A172 (cell line): ENCODE measurements at regions not wholly inside any gene's neighbourhood (a gene's known extent, or its start where the extent isn't known, plus 50 kb on each side); places are given as distances from the start of the nearest gene placed in this dataset.
"Not testable (repeated sequence)": the region's sequence is repeated elsewhere in the genome, so short reads cannot be mapped to it uniquely, and the experiment has no call there.

Experiments
- DNase-seq: peaks from one replicate; pipeline ENCODE4 v3.0.0-alpha.2; 2015; ENCODE audit warnings: low spot score

DNA sequence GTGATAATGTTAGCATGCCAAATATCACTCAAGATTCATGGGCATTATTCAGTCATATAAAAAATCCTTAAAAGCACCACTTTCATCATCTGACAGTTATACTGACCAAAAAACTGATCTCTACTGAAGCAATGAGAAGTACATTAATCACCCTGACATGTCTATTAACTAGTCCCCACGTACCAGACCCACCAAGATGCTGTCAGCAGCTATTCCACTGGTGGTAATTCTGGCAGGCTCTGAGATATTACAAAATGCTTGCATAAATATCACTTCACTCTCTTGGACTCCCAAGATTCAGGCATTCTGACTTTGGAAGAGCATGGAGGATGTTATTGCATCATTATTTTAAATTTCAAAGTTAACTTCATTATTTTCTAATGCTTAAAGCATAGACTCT lies 717.0 kb downstream of the DNAH5 start:
- no peak for DNase-seq

DNA sequence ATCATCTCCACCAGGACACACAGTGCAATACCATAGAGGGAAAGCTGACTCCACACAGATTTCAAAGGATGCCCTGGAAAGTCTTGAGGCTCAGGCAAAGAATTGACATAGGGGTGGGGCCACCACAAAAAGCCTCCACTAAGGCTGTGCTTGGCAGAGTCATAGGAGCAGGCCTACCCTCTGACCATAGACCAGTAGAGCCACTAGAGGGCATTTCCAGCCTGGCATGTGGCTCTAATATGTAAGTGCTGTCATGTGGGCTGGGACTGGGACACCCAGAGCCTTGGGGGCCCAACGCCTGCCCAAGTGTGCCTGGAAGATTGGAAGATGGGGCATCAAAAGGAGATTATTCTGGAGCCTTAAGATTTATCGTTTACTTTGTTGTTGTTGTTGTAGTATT lies 726.0 kb downstream of the DNAH5 start:
- peak; percentile 31 for DNase-seq

DNA sequence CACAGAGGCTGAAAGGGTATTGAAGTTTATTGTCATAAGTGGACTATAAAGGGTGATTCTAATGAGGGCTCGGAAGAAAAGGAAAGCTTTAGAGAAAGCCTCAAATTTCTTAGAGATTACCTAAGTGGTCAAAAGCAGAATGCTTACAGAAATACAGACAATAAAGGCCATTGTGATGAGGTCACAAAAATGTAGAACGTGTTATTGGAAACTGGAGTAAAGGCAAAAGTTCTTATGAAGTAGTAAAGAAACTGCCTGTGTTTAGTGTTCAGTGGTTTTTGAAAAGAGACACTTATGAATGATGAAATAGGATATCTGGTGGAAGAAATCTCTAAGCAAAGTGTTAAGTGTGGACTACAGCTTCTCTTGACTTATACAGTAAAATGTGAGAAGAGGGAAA lies 726.9 kb downstream of the DNAH5 start:
- DNase-seq: no peak

DNA sequence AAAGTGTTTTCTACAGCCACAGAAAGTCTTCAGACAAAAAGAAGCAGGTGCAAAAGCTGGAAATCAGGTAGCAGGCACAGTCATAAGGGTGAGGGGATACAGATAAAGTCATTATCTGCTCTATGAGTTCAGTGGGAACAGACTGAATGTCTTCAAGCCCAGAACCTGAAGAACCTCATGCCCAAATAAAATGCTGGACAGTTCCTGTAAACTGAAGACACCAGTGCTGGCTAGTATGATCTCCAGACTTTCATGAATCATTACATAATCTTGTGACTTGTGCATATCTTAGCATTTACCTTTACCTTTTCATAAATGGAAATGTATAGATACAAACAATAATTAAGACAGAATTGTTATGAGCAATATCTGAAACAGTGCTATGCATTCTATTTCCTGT lies 728.7 kb downstream of the DNAH5 start:
- no peak for DNase-seq

DNA sequence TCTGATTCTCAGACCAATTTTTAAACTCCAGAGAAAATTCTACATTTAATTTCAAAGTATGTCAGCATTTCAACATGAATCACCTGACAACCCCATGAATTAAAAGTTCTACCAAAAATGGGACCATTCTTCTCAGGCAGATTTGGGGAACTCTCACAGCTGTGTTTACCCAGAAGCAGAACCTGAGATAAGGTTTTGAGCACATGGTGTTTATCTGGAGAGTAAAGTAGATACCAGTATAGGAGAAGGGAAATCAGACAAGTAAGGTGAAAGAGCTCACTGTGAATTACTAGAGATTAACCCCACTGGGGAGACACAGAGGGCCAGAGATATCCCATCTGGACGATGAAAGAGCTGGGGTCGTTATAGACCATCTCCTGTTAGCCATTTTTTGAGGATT lies 729.1 kb downstream of the DNAH5 start:
- no peak for DNase-seq

GRCh38 chr5:13214182-13214581 lies 730.3 kb downstream of the DNAH5 start:
- DNase-seq: no peak

DNA sequence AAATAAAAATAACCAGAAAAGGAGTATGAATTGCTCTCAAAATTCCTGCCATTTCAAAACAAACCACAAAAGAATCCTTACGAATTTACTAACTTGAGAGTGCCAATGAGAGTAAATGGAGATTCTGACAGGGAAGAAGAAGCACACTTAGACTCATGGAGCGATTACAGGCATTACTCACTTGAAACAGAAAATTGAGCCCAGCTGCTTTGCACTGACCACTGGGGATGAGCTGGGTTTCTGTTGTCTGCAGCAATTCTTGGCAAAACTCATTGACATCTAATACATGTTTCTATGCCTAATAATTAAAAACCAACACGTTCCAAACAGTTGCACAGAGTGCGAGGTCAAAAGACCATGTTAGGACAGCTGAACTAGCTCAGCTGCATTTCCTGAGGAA lies 731.6 kb downstream of the DNAH5 start:
- no peak for DNase-seq

DNA sequence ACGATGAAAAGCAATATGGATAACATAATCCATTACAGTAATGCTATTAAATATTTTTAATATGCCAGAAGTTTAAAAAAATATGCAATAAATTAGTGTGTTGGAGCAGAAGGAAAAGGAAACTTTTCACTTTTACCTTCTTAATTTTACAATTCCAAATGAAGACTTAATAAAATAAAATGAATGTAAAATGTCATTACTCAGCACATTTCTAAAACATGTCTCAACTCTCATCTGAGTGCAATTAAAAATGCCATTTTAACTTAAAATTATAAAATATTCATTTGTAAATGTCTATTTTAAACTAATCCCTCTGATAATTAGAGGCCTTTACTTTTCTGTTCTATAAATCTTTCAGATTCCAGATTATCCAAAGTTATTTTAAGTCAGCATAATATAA lies 733.4 kb downstream of the DNAH5 start:
- DNase-seq: no peak

- no peak for DNase-seq
Observed at GRCh38 chr5:13207112-13207511, 737.4 kb downstream of the DNAH5 start.

GRCh38 chr5:13201022-13201421 lies 743.5 kb downstream of the DNAH5 start:
- no peak for DNase-seq

DNA sequence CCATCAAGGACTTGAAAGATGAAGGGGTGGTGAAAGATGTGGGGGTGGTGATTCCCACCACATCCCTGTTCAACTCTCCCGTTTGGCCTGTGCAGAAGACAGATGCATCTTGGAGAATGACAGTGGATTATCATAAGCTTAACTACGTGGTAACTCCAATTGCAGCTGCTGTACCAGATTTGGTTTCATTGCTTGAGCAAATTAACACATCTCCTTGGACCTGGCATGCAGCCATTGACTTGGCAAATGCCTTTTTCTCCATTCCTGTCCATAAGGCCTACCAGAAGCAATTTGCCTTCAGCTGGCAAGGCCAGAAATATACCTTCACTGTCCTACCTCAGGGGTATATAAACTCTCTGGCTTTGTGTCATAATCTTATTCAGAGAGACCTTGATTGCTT lies 746.3 kb downstream of the DNAH5 start:
- DNase-seq: not testable (repeated sequence)

- no peak for DNase-seq
Observed at GRCh38 chr5:13189532-13189931, 755.0 kb downstream of the DNAH5 start.

DNA sequence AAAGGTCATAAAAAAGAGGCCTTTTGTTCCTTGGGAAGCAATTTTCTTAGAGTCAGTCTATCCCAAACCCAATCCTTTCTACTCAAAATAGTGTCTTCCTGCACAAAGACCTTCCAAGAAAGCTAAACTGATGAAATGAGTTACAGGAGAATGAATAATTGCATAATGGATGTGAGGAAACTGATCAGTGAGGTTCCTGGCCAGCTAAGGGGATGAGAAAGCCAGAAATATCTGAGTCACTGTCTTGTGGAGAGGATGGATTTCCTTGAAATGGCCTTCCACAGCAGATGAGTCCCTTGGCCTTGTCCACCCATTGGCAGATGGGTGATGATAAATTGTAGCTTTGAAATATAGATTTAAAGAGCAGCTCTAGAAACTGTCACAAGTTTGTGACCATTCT lies 756.1 kb downstream of the DNAH5 start:
- no peak for DNase-seq

GRCh38 chr5:13187186-13187585 lies 757.3 kb downstream of the DNAH5 start:
- no peak for DNase-seq

- DNase-seq: no peak
Observed at GRCh38 chr5:13186177-13186576, 758.3 kb downstream of the DNAH5 start.

GRCh38 chr5:13179407-13180087 lies 764.9 kb downstream of the DNAH5 start:
- DNase-seq: no peak

- peak; percentile 25 for DNase-seq
Observed at GRCh38 chr5:13143630-13144029, 800.9 kb downstream of the DNAH5 start.

DNA sequence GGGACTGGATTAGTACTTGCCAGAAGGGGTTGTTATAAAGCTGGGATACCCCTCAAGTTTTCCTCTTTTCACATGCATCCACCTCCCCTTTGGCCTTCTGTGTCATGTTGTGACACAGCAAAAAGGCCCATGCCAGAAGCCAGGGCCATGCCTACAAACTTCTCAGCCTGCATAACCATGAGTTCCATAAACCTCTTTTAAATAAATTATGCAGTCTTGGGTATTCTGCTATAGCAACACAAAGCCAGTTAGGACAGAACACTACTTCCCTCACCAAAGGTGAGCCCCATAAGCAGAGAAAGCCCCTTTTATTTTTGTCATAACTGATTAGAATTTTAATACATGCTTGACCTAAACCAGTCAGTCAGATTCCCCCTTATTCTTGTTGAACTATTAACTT lies 801.3 kb downstream of the DNAH5 start:
- no peak for DNase-seq

DNA sequence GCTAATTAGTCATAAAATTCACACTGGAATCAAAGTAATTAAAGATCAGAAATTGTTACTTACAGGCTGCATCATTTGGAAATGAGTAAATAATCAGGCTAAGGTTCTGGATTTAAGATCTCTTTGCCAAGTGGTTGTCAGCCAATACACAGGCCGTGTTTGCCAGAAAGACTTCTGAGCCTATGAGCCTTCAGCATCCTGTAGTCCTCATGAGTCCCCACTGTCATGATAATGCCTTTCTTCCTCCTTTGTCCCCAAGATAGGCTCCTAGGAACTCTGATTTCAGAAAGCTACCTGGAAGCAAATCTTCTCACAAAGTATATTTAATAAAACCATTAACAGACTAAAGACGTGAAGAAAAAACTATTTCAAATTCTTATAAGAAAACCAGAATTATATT lies 810.5 kb downstream of the DNAH5 start:
- DNase-seq: no peak

- no peak for DNase-seq
Observed at GRCh38 chr5:13115476-13115875, 829.0 kb downstream of the DNAH5 start.

- peak; percentile 72 for DNase-seq
Observed at GRCh38 chr5:13108265-13108664, 836.2 kb downstream of the DNAH5 start.

DNA sequence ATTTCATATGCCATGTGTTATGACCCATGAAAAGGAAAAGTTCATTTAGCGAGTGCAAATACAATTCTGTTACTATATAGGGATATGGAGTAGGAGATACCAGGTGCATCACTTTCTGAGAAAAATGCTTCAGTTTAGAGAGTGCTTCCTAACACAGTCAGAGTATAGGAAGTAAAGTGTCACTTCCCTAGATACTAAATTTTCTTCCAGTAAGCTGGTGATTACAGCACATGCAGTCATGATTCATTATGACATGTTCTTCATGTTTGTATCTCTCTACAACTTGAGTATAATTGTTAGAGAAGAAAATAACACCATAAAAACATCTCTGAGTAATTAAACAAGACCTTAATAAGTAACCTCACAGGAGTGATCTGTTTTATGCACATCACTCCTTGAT lies 837.0 kb downstream of the DNAH5 start:
- DNase-seq: peak; percentile 50

GRCh38 chr5:13081116-13081515 lies 863.4 kb downstream of the DNAH5 start:
- DNase-seq: no peak

GRCh38 chr5:13072936-13073335 lies 871.6 kb downstream of the DNAH5 start:
- DNase-seq: not testable (repeated sequence)
